ENCODE measurements at regions not wholly inside any gene's neighbourhood (a gene's known extent, or its start where the extent isn't known, plus 50 kb on each side); places are given as distances from the start of the nearest gene placed in this dataset.

- DNase-seq (ENCODE audit: low read depth) = no peak
- no peak overlapping the region for H3K4me3 ChIP-seq (ENCODE audit: low read depth, low read length)
- no peak for TF ChIP-seq CTCF (IDR thresholded peaks at IDR 0.05; ENCODE audit: low read depth, low read length, missing control alignments)
These were observed 664.7 kb downstream of the SLC6A15 start for GRCh38 chr12:84247931-84248330.

- DNase-seq (ENCODE audit: low read depth) = no peak
- no peak for TF ChIP-seq CTCF (IDR thresholded peaks at IDR 0.05; ENCODE audit: low read depth, low read length, missing control alignments)
- no peak overlapping the region for H3K4me3 ChIP-seq (ENCODE audit: low read depth, low read length)
These were observed 668.9 kb downstream of the SLC6A15 start for GRCh38 chr12:84243686-84244085.

- TF ChIP-seq CTCF (IDR thresholded peaks at IDR 0.05; ENCODE audit: low read depth, low read length, missing control alignments) = no peak
These were observed 689.8 kb downstream of the SLC6A15 start for GRCh38 chr12:84222841-84223240.

GRCh38 chr12:84218406-84218805, 694.2 kb downstream of the SLC6A15 start:
- H3K4me3 ChIP-seq (ENCODE audit: low read depth, low read length) = no peak overlapping the region
- no peak for TF ChIP-seq CTCF (IDR thresholded peaks at IDR 0.05; ENCODE audit: low read depth, low read length, missing control alignments)
- no peak for DNase-seq (ENCODE audit: low read depth)

More at GRCh38 chr12:84222841-84223240, 689.8 kb downstream of the SLC6A15 start:
- H3K4me3 ChIP-seq (ENCODE audit: low read depth, low read length) = no peak overlapping the region
- DNase-seq (ENCODE audit: low read depth) = no peak

- no peak for DNase-seq (ENCODE audit: low read depth)
- no peak for TF ChIP-seq CTCF (IDR thresholded peaks at IDR 0.05; ENCODE audit: low read depth, low read length, missing control alignments)
- no peak overlapping the region for H3K4me3 ChIP-seq (ENCODE audit: low read depth, low read length)
These were observed 710.6 kb downstream of the SLC6A15 start for GRCh38 chr12:84201976-84202375.

GRCh38 chr12:84198294-84198946, 714.2 kb downstream of the SLC6A15 start:
- no peak for DNase-seq (ENCODE audit: low read depth)
- no peak overlapping the region for H3K4me3 ChIP-seq (ENCODE audit: low read depth, low read length)
- TF ChIP-seq CTCF (IDR thresholded peaks at IDR 0.05; ENCODE audit: low read depth, low read length, missing control alignments) = no peak

- TF ChIP-seq CTCF (IDR thresholded peaks at IDR 0.05; ENCODE audit: low read depth, low read length, missing control alignments) = no peak
- no peak for DNase-seq (ENCODE audit: low read depth)
These were observed 720.8 kb downstream of the SLC6A15 start for GRCh38 chr12:84191779-84192178.

More at GRCh38 chr12:84191779-84192178, 720.8 kb downstream of the SLC6A15 start:
- no peak overlapping the region for H3K4me3 ChIP-seq (ENCODE audit: low read depth, low read length)
